GM19035 (cell line): ENCODE measurements at regions not wholly inside any gene's neighbourhood (a gene's known extent, or its start where the extent isn't known, plus 50 kb on each side); places are given as distances from the start of the nearest gene placed in this dataset.
"Not testable (repeated sequence)": the region's sequence is repeated elsewhere in the genome, so short reads cannot be mapped to it uniquely, and the experiment has no call there.

ENCODE experiments used
- ATAC-seq: cut with Tn5 transposase; IDR thresholded peaks from one replicate; pipeline ENCODE4 v1.9.1; 2021; ENCODE audit not compliant: unreplicated experiment

DNA sequence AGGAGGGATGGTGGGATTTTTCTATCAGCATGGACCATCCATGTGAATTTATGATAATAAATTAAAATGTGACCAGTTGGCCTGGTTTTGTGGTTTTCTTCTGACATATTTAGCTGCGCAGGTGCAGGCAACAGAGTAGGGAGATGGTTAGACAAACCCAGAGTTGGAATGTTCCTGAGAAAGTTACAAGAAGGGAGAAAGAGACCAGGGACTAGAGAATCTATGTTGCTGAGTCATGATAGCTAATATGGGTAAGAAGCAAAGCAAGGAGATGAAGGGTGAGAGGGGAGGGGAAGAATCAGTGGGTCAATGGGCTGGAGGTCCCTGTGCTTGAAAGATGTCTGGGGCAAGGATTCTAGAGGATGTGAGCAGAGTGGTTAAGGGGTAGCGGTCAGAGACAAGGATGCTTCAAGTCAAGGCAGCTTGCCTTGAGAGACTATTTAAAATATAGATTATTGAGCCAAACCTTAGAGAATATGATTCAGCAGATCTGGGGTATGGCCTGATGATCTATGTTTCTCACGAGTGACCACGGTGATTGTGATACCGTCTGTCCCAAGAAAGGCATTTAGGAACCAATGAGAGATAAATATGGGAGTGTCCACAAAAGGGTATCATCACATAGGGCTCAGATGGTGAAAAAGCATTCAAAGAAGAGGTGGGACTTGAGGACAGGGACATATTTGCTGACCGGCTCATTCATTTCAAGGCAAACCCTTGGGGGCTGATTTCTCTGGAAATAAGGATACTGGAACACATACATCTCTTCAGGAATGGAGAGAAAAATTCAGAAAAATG is 219.7 kb upstream of the PLD5 start:
- ATAC-seq: no peak

DNA sequence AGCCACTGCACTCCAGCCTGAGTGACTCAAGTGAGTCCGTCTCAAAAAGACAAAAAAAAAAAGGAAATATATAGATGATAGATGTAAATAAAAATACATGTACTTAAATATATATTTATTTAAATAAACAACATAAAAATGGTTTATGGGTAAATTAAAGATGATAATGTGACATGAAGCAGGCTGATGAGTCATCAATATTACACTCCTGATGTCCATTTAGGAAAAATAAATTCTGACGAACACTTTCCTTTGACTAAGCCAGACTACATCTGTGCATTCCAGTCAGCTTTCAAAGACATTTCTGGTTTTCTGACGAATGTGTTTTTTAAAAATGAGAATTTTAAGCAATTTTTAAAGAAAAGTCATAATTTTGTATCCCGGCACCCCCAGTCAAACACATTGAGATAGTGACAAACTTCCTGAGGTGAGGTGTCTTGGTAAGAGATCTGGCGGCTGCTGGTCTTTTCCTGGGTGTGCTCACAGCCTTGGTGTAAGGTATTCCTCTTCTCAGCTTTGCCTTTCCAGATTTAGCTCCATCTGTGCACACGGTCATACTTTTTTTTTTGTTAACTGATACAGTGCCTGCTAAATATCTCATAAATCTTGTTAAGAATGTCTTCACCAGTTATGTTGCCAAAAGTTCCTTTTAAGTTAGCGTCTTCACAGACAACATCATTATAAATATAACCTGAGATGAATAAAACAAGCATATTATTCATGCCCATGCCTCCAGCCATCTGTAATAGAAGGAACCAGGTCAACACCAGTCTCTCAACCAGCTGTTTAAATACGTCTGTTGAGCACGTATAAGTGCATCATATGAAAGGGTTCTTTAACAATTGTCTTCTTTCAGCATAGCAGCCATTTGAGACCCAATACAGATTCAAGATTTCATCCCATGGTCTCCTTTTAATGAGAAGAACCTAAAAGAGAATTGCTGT is 214.5 kb upstream of the PLD5 start:
- no peak for ATAC-seq

DNA sequence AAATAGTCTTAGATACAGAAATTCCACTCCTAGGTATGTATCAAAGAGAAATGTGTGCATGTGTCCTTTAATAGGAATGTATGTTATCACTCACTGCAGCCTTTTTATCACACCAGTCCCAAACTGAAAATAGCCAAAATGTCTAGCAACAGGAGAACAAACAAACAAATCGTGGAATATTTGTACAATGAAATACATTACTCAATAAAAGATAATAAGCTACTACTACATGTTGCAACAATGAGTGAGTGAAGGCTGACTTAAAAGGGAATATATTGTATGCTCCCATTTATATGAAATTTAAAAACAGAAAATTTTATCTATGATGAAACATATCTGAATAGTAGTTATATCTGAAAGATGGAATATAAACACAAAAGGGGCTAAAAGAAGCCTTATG is 212.1 kb upstream of the PLD5 start:
- no peak for ATAC-seq

DNA sequence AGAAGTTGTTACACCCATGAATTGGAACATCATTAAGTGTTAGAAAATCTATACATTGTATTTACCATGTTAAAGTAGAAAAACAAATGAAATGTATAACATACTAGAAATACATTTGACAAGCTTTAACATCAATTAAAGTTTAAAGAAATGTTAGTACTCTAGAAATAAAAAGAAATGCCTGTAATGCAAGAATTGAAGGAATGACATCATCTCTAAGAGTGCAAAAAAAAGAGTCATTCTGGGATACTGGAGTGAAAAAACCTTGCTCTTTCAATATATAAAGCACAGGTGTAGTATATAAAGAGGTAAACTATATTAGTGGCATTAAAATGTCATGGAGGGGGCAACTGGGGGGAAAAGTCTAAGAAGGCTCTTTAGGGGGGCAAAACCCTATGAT is 210.8 kb upstream of the PLD5 start:
- ATAC-seq: no peak

DNA sequence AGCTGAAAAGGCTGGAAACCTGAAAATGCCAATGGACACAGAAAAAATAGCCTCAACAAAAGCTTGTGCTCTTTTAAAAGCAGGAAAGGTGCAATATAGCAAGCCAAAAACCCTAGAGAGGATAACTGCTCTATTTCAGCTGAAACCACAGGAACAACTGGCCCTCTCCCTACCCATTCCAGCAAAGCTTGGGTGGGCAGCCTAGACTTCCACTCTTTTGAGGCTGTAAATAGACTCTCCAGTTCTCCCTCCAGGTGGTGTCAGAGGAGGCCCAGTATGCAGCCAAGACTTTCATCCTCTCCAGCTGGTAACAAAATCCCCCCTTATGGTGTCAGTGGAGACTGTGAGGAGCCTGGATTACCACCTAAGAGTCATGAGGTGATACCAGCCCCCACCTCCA is 206.9 kb upstream of the PLD5 start:
- no peak for ATAC-seq

DNA sequence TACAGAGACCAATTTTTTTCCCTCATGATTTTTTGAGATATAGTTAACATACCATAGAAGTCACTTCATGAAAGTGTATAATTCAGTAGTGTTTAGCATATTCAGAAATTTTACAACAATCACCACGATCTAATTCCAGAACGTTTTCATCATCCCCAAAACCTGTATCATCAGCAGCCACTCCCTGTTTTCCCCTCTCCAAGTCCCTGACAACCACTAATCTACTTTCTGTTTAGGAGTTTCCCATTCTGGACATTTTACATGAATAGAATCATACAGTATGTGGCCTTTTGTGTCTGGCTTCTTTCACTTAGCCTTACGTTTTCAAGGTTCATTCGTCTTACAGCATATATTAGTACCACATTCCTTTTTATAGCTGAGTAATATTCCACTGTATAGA is 204.2 kb upstream of the PLD5 start:
- ATAC-seq: no peak

DNA sequence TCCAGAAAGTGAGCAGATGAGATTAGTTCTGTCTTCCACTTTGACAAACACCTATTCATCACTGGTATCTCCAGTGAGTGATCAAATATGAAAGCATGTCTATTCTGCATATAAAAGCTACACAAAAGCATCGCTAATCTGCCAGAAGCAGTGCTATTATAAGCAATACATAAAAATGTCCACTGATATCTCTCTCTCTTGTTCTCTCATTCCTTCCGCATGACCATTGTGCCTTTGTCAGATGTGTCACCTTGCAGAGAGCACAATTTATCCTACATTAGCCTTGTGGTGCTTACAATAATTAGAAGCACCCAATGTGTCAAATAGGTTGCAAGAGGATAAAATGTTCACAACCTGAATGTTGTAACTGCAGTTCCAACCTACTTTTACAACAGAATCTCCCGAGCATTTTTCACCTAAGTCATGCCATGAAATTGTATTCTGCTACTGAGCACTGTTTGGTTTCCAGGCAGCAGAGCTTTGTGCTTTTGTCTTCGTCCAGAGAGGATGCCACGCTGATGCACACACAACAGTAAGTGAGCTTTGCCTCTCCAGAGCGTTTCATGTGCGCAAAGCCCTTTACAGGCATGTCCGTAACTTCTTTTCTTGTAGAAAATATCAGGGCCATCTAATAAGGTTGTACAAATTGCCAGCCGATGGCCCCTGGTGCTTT is 198.7 kb upstream of the PLD5 start:
- no peak for ATAC-seq

DNA sequence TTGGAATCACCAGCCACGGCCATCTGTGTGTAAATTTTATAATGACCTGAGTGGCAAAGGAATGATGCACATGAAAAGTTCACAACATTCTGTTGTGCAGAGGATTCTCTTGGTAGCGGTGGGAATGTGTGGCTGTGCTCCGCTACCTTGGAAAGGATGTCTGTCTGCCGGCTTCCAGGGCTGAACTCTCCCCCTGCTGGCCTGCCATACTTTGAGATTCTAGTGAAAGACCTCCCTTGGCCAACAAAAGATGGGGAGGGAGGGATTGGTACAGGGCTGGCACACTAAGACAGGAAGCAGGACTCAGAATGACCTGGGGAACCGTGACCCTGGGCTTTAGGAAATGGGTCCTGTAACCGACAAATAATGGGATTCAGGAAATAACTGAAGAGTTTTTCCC is 194.5 kb upstream of the PLD5 start:
- ATAC-seq: no peak

DNA sequence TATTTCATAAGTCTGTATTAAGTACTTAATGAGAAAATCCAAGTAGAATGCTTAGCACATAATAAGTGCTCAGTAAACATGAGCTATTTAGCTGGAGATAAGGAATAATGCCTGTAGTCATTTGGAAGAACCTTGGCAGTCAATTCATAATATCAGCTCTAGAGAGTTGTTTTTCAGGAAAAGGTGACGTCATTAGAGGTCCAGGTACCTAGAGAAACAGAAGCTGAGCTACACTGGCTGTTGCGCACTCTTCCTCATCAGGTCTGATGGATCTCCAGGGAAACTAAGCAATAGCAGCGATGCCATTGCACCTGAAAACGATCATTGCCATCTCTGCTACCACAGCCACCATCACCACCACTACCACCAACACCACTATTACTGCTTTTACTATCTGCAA is 187.8 kb upstream of the PLD5 start:
- no peak for ATAC-seq

DNA sequence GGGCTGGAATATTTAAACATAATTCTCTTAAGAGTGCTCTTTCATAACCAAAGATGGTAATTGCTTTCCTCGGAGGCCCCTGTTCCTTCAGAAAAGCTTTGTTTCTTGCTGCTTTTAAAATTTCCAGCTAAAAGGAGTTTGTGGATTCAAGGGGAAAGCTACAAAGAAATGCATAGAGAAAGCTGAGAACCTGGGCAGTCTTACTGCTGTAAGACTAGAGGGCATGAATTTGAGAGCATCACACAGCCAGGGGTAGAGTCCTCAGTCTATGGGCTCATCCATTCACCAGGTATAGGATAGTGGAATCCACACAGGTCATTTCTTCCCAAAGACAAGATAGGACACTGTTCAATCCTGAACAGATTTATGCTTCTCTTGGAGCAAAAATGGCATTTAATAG is 186.3 kb upstream of the PLD5 start:
- no peak for ATAC-seq

DNA sequence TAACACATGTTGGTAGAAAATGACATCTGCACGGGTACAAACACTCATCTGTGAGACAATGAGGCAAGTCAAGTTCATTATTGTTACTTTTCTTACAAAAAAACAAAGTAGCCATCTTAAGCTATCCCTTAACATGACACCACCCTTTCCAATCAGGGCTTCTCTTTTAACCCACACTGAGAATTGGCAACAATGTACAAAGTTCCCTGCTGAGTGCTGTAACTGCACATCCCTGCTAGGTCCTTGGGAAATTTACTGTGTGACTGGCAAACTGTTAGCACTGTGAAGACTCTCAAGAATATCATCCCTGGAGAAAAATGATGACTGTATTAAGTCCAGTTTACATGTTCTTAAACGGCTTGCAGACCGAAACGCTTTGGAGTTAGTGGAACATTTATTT is 185.8 kb upstream of the PLD5 start:
- no peak for ATAC-seq

DNA sequence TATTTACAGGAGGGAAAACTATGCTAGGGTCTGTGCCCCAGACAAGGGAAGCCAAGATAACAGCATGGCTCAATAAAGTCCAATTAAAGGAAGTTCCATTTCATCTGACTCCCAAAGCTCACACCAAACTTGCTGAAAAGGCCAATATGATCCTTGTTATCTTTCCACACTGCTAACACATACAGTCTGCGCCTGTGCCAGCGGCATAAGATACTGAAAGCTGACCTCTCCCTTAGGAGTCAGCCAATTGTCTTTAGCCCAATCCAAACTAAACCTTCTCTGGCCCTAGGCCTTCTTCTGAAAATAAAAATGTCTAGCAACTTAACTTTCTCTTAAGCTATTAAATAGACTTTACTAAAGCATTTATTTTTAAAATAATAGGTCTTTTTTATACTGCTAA is 179.0 kb upstream of the PLD5 start:
- no peak for ATAC-seq

DNA sequence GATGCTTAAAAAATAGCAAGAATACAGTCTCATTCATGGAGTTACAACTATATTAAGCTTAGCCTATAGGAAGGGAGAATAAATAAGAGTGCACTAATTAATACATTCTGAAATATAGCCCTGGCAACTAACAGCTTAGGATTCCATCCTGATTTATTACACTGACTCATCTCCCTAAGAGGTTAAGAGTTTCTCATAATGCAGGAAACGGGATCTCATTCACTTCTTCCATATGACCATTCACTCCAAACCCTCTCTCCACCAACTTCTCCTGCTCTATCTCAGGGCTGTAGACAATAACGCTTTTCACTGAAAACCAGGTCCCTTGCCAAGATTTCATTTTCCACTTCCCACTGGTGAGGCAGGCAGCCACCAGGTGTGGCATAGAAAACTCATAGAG is 168.5 kb upstream of the PLD5 start:
- no peak for ATAC-seq

DNA sequence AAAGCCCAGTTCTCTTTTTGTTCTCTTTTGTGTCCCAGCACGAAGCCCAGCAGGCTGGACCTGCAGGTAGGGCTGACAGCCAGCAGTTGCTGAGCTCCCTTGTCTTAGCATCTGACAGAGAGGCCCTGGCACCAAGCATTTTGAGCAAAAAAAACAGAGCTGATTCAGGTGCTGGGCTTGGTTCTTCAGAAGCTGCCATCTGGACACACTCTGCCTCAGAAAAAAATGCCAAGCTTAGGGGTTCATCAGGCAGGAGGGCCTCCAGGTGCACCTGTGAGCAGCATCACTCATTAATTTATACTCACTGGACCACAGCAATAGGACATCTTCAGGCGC is 167.1 kb upstream of the PLD5 start:
- no peak for ATAC-seq

DNA sequence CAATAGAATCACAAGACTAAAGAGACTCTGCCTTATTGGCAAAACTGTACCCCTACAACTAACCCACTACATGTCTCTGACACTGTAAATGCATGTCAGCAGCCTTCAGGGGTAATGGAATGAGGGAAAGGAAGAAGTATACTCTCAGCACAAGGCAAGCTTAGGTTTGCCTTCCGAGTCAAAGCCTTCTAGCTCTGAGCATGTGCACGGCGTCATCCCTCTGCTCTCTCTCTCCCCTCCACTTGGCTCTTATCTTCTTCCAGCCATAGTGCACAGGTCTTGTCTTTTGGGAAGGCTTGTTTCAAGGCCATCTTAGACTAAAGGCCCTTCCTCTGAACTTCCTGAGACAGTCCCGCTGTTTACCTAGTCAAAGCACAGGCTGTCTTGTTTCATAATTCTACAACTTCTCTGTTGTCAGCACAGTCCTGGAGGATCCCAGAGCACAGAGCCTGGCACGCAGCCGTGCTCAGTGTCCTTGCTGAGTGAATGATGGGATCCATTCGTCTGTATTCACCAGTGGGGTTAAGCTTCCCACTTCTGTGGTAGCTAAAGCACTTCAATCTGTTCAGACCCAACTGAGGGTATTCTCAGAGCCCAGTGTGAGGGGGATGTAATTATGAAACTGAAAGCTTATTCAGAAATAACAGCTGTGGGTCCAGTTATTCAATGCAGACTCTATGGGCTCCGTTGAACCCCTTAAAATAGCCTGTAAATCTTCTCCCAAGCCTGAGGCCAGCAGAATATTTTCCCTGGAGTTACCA is 166.5 kb upstream of the PLD5 start:
- no peak for ATAC-seq

DNA sequence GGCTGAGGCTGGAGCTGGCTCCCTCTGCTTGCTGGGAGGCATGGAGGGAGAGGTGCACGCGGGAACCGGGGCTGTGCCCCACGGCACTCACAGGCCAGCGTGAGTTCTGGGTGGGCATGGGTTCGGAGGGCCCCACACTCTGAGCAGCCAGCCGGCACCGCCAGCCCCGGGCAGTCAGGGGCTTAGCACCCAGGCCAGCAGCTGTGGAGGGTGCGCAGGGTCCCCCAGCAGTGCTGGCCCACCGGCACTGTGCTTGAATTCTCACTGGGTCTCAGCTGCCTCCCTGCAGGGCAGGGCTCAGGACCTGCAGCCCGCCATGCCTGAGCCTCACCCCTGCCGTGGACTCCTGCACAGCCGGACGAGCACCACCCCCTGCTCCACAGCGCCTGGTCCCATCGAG is 164.9 kb upstream of the PLD5 start:
- ATAC-seq: no peak

DNA sequence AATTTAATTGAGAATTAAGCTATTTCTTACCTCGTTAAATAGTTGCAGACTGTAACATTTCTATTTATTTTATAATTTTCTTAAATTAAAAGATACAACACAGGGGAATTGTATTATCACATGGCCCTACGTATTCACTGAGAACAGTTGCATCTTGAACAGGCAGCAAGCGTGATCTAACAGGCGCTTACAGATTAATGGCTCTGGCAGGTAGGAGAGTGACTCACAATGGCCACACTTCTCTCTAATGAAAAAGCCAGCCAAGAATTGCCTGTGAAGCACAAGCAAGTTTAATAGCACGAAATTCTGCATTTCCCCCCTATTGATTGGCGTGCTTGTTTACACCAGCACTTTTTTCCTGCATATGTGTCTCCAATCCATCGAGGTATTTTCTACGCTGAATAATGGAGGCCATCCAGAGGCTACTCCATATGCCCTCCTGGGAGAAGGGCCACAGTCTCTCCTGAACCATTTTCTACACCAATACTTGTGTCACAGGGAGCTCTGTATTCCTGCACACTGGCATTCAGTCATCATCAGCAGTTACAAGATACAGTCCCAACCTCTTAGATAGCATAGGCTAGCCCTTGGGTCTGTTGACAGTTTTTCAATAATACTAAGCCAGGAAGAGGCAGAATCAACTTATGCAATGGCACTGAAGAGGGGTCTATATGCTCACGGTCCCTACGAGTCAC is 150.6 kb upstream of the PLD5 start:
- ATAC-seq: no peak

DNA sequence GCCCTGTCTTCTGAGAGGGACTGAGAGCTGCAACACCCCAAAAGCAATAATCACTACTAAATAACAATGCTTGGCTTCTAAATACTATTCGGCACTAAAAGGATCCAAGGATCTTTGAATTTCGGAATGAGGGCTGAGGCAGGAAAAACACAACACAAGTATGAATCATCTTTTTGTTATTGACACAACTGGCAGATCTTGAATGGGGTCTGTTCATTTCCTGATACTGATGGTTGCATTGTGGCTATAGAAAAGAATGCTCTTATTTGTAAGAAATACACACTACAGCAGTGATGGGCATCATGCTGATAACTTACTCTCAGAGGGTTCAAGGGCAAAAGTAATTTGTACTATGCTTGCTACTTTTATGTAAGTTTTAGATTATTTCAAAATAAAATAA is 149.2 kb upstream of the PLD5 start:
- ATAC-seq: no peak

DNA sequence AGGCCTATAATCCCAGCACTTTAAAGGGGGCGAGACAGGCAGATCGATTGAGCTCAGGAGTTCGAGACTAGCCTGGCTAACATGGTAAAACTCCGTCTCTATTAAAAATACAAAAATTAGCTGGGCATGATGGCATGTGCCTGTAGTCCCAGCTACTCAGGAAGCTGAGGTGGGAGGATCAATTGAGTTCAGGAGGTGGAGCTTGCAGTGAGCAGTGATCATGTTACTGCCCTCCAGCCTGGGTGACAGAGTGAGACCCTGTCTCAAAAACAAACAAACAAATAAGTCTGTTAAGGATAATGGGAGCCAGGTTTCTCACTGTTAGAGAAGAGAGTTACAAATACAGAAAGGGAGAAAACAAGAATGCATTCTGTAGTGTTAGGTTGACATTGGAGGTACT is 148.7 kb upstream of the PLD5 start:
- not testable (repeated sequence) for ATAC-seq

DNA sequence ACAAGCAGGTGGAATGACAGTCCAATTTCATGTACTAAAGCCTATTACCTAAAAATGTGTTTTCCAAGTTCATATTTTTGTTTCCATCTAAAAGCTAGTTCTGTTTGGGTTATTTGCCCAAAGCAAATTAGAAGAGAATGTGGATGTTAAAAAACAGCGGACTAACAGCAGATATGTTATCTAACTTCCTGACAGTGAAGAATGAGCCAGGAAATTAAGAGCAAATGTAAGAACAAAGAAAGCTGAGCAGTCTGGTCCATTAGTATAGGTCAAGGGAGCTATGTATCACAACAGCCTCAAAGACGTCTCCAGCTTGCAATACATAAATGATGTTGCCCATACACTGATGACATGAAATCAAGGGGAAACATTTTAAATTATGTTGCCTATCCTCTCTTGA is 145.5 kb upstream of the PLD5 start:
- ATAC-seq: no peak

DNA sequence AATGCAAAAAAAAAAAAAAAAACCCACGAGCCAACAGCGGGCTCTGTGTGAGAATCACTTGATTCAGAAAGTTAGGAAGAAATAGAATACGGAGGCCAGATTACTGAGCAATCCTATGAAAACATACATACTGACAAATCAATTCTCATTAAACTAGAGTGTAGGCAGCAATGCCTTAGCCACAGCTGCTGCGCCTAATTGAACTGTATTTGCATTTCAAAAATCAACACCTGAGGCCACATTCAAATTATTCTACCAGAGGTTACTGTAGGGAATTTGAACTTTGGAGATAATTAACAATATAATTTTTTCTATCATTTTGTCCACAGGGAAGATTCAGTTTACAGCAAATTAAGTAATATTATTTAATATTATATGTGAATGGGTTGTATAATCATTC is 138.4 kb upstream of the PLD5 start:
- no peak for ATAC-seq
